Liver (tissue), 8 donors: ENCODE measurements at regions not wholly inside any gene's neighbourhood (a gene's known extent, or its start where the extent isn't known, plus 50 kb on each side); places are given as distances from the start of the nearest gene placed in this dataset.

ENCODE experiments used
- DNase-seq: peaks from one replicate; pipeline ENCODE4 v3.0.0-alpha.2; 2017; ENCODE audit warnings: low spot score
- H3K27ac ChIP-seq, 2 donors: one replicate each; pipeline ENCODE4 v1.7.0; 2013; ENCODE audit warnings: inconsistent platforms in 2 of 2, low read length in 2 of 2, control low read depth in 1 of 2, low read depth in 1 of 2, mild to moderate bottlenecking in 1 of 2
- H3K27me3 ChIP-seq, 4 donors: one replicate each; pipeline versions ENCODE4 v1.6.1 to v1.7.0; 2013; ENCODE audit warnings: low read length in 3 of 4, inconsistent platforms in 1 of 4, mild to moderate bottlenecking in 1 of 4, moderate library complexity in 1 of 4; ENCODE audit not compliant: control insufficient read depth in 4 of 4, insufficient read depth in 4 of 4
- H3K36me3 ChIP-seq, 4 donors: one replicate each; pipeline versions ENCODE4 v1.6.1 to v1.7.0; 2013; ENCODE audit warnings: low read length in 3 of 4, mild to moderate bottlenecking in 3 of 4, low read depth in 1 of 4, moderate library complexity in 1 of 4; ENCODE audit not compliant: control insufficient read depth in 4 of 4, insufficient read depth in 3 of 4
- H3K4me1 ChIP-seq, 4 donors: one replicate each; pipeline versions ENCODE4 v1.6.1 to v1.7.0; 2013; ENCODE audit warnings: low read length in 3 of 4, mild to moderate bottlenecking in 3 of 4, moderate library complexity in 1 of 4; ENCODE audit not compliant: control insufficient read depth in 4 of 4, insufficient read depth in 4 of 4
- H3K4me3 ChIP-seq, 3 donors: one replicate each; pipeline versions ENCODE4 v1.6.1 to v1.7.0; 2013; ENCODE audit warnings: low read length in 3 of 3, control low read depth in 1 of 3, low read depth in 1 of 3, mild to moderate bottlenecking in 1 of 3
- H3K9ac ChIP-seq, 2 donors: one replicate each; pipeline ENCODE4 v1.7.0; 2013; ENCODE audit warnings: low read length in 2 of 2, mild to moderate bottlenecking in 2 of 2, moderate library complexity in 2 of 2, control low read depth in 1 of 2, low read depth in 1 of 2
- H3K9me3 ChIP-seq, 4 donors: one replicate each; pipeline versions ENCODE4 v1.6.1 to v1.7.0; 2013; ENCODE audit warnings: low read length in 3 of 4; ENCODE audit not compliant: control insufficient read depth in 4 of 4
- ATF3 ChIP-seq: IDR thresholded peaks from 2 replicates; pipeline ENCODE4 v1.6.1; 2016; ENCODE audit warnings: antibody characterized with exemption
- EGR1 ChIP-seq, 2 donors: IDR thresholded peaks; 2 replicates each; pipeline ENCODE4 v1.6.1; 2016 to 2018; ENCODE audit warnings: antibody characterized with exemption in 2 of 2, low read depth in 2 of 2
- HNF4A ChIP-seq, 2 donors: conservative IDR thresholded peaks; 2 replicates each; pipeline ENCODE4 v1.6.1; 2016; ENCODE audit warnings: antibody characterized with exemption in 2 of 2, mild to moderate bottlenecking in 2 of 2
- HNF4G ChIP-seq: IDR thresholded peaks from 2 replicates; pipeline ENCODE4 v1.6.1; 2016; ENCODE audit warnings: antibody characterized with exemption
- JUND ChIP-seq, 2 donors: IDR thresholded peaks; 2 replicates each; pipeline ENCODE4 v1.6.1; 2016; ENCODE audit warnings: antibody characterized with exemption in 2 of 2
- NR2F2 ChIP-seq: IDR thresholded peaks from 2 replicates; pipeline ENCODE4 v1.6.1; 2016; ENCODE audit warnings: antibody characterized with exemption
- RAD21 ChIP-seq, 2 donors: IDR thresholded peaks; 2 replicates each; pipeline ENCODE4 v1.6.1; 2016; ENCODE audit warnings: antibody characterized with exemption in 2 of 2, mild to moderate bottlenecking in 2 of 2
- RXRA ChIP-seq, 2 donors: IDR thresholded peaks; 2 replicates each; pipeline ENCODE4 v1.6.1; 2017 to 2018; ENCODE audit warnings: antibody characterized with exemption in 2 of 2, mild to moderate bottlenecking in 1 of 2
- TAF1 ChIP-seq: conservative IDR thresholded peaks from 2 replicates; pipeline ENCODE4 v1.6.1; 2016; ENCODE audit warnings: antibody characterized with exemption, mild to moderate bottlenecking
- YY1 ChIP-seq: IDR thresholded peaks from 2 replicates; pipeline ENCODE4 v1.6.1; 2016; ENCODE audit warnings: antibody characterized with exemption, mild to moderate bottlenecking
- WGBS: extraction: QIAGEN DNeasy Blood & Tissue Kit; methylation state at CpG from one replicate; pipeline ENCODE4 v1.1.7; 2013; 5-methylcytosine and 5-hydroxymethylcytosine counted together
- TF ChIP-seq, protein P1 (sequence below): IDR thresholded peaks from 2 replicates; pipeline ENCODE4 v1.6.1; 2016; ENCODE audit warnings: antibody characterized with exemption, mild to moderate bottlenecking
- TF ChIP-seq, protein P2 (sequence below): IDR thresholded peaks from 2 replicates; pipeline ENCODE4 v1.6.1; 2016; ENCODE audit warnings: antibody characterized with exemption
- TF ChIP-seq, protein P3 (sequence below): IDR thresholded peaks from 2 replicates; pipeline ENCODE4 v1.6.1; 2016; ENCODE audit warnings: antibody characterized with exemption
- TF ChIP-seq, protein P4 (sequence below): fragments of 150-350 bp; IDR thresholded peaks from 2 replicates; pipeline ENCODE4 v1.5.1; 2017; ENCODE audit warnings: improper control_type of control experiment, low read depth, low read length; ENCODE audit not compliant: missing input control
- donor health status: healthy.
- donor health status: healthy.
- donor health status: healthy.
- donor health status: healthy.
- donor health status: healthy.

- H3K27ac ChIP-seq: no peak overlapping the region
- H3K4me3 ChIP-seq: no peak overlapping the region
- no peak for DNase-seq
- 61% methylated on average over 3 of the region's 3 CpGs for WGBS
- H3K27me3 ChIP-seq: peaks cover 0 to 8% (median 0%) of the 10 kb centered on the region in 4 donors
- H3K9me3 ChIP-seq: no peaks in the 10 kb centered on the region
- no peak overlapping the region for H3K9ac ChIP-seq
- TF ChIP-seq, protein P1, sequence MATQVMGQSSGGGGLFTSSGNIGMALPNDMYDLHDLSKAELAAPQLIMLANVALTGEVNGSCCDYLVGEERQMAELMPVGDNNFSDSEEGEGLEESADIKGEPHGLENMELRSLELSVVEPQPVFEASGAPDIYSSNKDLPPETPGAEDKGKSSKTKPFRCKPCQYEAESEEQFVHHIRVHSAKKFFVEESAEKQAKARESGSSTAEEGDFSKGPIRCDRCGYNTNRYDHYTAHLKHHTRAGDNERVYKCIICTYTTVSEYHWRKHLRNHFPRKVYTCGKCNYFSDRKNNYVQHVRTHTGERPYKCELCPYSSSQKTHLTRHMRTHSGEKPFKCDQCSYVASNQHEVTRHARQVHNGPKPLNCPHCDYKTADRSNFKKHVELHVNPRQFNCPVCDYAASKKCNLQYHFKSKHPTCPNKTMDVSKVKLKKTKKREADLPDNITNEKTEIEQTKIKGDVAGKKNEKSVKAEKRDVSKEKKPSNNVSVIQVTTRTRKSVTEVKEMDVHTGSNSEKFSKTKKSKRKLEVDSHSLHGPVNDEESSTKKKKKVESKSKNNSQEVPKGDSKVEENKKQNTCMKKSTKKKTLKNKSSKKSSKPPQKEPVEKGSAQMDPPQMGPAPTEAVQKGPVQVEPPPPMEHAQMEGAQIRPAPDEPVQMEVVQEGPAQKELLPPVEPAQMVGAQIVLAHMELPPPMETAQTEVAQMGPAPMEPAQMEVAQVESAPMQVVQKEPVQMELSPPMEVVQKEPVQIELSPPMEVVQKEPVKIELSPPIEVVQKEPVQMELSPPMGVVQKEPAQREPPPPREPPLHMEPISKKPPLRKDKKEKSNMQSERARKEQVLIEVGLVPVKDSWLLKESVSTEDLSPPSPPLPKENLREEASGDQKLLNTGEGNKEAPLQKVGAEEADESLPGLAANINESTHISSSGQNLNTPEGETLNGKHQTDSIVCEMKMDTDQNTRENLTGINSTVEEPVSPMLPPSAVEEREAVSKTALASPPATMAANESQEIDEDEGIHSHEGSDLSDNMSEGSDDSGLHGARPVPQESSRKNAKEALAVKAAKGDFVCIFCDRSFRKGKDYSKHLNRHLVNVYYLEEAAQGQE: no peak
- TF ChIP-seq RXRA (IDR thresholded peaks at IDR 0.05) (peak in 1 of 2 donors; percentile 40), NR2F2 (peak; percentile 25)
- TF ChIP-seq, protein P2, sequence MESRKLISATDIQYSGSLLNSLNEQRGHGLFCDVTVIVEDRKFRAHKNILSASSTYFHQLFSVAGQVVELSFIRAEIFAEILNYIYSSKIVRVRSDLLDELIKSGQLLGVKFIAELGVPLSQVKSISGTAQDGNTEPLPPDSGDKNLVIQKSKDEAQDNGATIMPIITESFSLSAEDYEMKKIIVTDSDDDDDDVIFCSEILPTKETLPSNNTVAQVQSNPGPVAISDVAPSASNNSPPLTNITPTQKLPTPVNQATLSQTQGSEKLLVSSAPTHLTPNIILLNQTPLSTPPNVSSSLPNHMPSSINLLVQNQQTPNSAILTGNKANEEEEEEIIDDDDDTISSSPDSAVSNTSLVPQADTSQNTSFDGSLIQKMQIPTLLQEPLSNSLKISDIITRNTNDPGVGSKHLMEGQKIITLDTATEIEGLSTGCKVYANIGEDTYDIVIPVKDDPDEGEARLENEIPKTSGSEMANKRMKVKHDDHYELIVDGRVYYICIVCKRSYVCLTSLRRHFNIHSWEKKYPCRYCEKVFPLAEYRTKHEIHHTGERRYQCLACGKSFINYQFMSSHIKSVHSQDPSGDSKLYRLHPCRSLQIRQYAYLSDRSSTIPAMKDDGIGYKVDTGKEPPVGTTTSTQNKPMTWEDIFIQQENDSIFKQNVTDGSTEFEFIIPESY: no peak
- H3K36me3 ChIP-seq: no peaks in the 10 kb centered on the region
- H3K4me1 ChIP-seq: no peaks in the 10 kb centered on the region
Measured at GRCh38 chr6:125354649-125355048, 52.9 kb upstream of the HDDC2 start.

DNA sequence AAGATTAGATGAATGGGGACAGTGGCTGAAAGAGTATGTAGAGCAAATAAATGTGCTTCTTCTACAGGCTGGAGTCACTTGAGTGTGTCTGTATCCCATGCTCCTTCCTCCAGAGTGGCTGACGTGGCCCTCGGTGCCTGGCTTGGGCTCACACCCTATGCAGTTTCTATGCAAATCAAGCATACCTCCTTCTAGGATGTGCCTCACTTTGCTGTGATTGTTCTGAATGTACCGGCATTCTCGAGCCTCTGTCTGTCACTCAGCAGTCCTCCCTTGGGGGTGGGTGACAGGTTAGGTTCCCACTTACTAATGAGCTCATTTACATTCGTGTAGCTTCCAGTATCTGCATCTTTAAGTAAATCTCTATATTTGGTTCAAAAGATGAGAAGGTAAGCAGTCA, 55.1 kb upstream of the HDDC2 start:
- DNase-seq: no peak
- no peak overlapping the region for H3K27ac ChIP-seq
- 48% methylated on average over 5 of the region's 5 CpGs for WGBS

GRCh38 chr6:125357515-125358256, 55.9 kb upstream of the HDDC2 start:
- no peak for DNase-seq
- H3K27ac ChIP-seq: no peak overlapping the region

More for the DNA sequence above, 55.1 kb upstream of the HDDC2 start:
- Histone ChIP-seq H3K9ac (no peak overlapping the region), H3K36me3 (no peaks in the 10 kb centered on the region), H3K27me3 (peaks cover 0 to 8% (median 0%) of the 10 kb centered on the region in 4 donors), H3K9me3 (no peaks in the 10 kb centered on the region), H3K4me3 (no peak overlapping the region), H3K4me1 (no peaks in the 10 kb centered on the region)
- no peak for TF ChIP-seq RAD21 (IDR thresholded peaks at IDR 0.05)

More at GRCh38 chr6:125357515-125358256, 55.9 kb upstream of the HDDC2 start:
- no peaks in the 10 kb centered on the region for H3K36me3 ChIP-seq
- peaks cover 0 to 8% (median 0%) of the 10 kb centered on the region in 4 donors for H3K27me3 ChIP-seq
- no peak overlapping the region for H3K9ac ChIP-seq
- no peaks in the 10 kb centered on the region for H3K9me3 ChIP-seq
- 51% methylated on average over 8 of the region's 8 CpGs for WGBS
- no peak overlapping the region for H3K4me3 ChIP-seq
- H3K4me1 ChIP-seq: no peaks in the 10 kb centered on the region
- TF ChIP-seq, protein P3, sequence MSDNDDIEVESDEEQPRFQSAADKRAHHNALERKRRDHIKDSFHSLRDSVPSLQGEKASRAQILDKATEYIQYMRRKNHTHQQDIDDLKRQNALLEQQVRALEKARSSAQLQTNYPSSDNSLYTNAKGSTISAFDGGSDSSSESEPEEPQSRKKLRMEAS: no peak
- TF ChIP-seq, protein P2: no peak
- TF ChIP-seq, protein P4, sequence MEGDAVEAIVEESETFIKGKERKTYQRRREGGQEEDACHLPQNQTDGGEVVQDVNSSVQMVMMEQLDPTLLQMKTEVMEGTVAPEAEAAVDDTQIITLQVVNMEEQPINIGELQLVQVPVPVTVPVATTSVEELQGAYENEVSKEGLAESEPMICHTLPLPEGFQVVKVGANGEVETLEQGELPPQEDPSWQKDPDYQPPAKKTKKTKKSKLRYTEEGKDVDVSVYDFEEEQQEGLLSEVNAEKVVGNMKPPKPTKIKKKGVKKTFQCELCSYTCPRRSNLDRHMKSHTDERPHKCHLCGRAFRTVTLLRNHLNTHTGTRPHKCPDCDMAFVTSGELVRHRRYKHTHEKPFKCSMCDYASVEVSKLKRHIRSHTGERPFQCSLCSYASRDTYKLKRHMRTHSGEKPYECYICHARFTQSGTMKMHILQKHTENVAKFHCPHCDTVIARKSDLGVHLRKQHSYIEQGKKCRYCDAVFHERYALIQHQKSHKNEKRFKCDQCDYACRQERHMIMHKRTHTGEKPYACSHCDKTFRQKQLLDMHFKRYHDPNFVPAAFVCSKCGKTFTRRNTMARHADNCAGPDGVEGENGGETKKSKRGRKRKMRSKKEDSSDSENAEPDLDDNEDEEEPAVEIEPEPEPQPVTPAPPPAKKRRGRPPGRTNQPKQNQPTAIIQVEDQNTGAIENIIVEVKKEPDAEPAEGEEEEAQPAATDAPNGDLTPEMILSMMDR: no peak
- TF ChIP-seq TAF1 (no peak), EGR1 (IDR thresholded peaks at IDR 0.05; ENCODE audit: low read depth in 2 of 2) (no peak), HNF4G (no peak), ATF3 (no peak), HNF4A (conservative IDR thresholded peaks at IDR 0.05) (no peak), YY1 (no peak), JUND (IDR thresholded peaks at IDR 0.05) (no peak)
